ENCODE measurements at regions not wholly inside any gene's neighbourhood (a gene's known extent, or its start where the extent isn't known, plus 50 kb on each side); places are given as distances from the start of the nearest gene placed in this dataset.

- TF ChIP-seq CTCF (IDR thresholded peaks at IDR 0.05) = no peak
- no peak for TF ChIP-seq BHLHE40 (IDR thresholded peaks at IDR 0.05; ENCODE audit: low read depth, low read length)
- no peak for TF ChIP-seq ZC3H11A (IDR thresholded peaks at IDR 0.05)
- TF ChIP-seq TP53 (CRISPR knock-in tag; IDR thresholded peaks at IDR 0.05) = no peak
- TF ChIP-seq CBX8 (IDR thresholded peaks at IDR 0.05) = no peak
- TF ChIP-seq REST (IDR thresholded peaks at IDR 0.05) = no peak
- no peak for TF ChIP-seq MAX (IDR thresholded peaks at IDR 0.05)
- TF ChIP-seq POLR2A (IDR thresholded peaks at IDR 0.05; ENCODE audit: low read length) = no peak
- no peak for TF ChIP-seq ZSCAN20 (CRISPR knock-in tag; IDR thresholded peaks at IDR 0.05)
- TF ChIP-seq EP300 (IDR thresholded peaks at IDR 0.05) = no peak
- TF ChIP-seq E2F6 (IDR thresholded peaks at IDR 0.05; ENCODE audit: borderline replicate concordance, low read depth) = no peak
- TF ChIP-seq MAZ (IDR thresholded peaks at IDR 0.05; ENCODE audit: borderline replicate concordance, low read depth, low read length) = no peak
Observed at GRCh38 chr2:226561962-226562361, 237.7 kb downstream of the IRS1 start.

Data from A549 (cell line).